ENCODE measurements at regions not wholly inside any gene's neighbourhood (a gene's known extent, or its start where the extent isn't known, plus 50 kb on each side); places are given as distances from the start of the nearest gene placed in this dataset.

- TF ChIP-seq, protein P1, sequence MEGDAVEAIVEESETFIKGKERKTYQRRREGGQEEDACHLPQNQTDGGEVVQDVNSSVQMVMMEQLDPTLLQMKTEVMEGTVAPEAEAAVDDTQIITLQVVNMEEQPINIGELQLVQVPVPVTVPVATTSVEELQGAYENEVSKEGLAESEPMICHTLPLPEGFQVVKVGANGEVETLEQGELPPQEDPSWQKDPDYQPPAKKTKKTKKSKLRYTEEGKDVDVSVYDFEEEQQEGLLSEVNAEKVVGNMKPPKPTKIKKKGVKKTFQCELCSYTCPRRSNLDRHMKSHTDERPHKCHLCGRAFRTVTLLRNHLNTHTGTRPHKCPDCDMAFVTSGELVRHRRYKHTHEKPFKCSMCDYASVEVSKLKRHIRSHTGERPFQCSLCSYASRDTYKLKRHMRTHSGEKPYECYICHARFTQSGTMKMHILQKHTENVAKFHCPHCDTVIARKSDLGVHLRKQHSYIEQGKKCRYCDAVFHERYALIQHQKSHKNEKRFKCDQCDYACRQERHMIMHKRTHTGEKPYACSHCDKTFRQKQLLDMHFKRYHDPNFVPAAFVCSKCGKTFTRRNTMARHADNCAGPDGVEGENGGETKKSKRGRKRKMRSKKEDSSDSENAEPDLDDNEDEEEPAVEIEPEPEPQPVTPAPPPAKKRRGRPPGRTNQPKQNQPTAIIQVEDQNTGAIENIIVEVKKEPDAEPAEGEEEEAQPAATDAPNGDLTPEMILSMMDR (IDR thresholded peaks at IDR 0.05 in 8 of 11, conservative IDR thresholded peaks at IDR 0.05 in 3 of 11): no peak
- TF ChIP-seq POLR2AphosphoS5 (IDR thresholded peaks at IDR 0.05) (no peak), POLR2A (IDR thresholded peaks at IDR 0.05) (no peak)
Observed at GRCh38 chr4:4808086-4808485, 51.4 kb upstream of the MSX1 start.

Data from spleen (tissue), 7 donors.